Anterior cingulate cortex (tissue), 58 donors: ENCODE measurements at regions not wholly inside any gene's neighbourhood (a gene's known extent, or its start where the extent isn't known, plus 50 kb on each side); places are given as distances from the start of the nearest gene placed in this dataset.
A peak's percentile ranks its signal among the peaks of the same experiment; 100 is the strongest.

ENCODE experiments used
- DNase-seq, 58 donors: peaks; one replicate each; lab custom pipeline; 2025; lab: John Stamatoyannopoulos, UW

DNA sequence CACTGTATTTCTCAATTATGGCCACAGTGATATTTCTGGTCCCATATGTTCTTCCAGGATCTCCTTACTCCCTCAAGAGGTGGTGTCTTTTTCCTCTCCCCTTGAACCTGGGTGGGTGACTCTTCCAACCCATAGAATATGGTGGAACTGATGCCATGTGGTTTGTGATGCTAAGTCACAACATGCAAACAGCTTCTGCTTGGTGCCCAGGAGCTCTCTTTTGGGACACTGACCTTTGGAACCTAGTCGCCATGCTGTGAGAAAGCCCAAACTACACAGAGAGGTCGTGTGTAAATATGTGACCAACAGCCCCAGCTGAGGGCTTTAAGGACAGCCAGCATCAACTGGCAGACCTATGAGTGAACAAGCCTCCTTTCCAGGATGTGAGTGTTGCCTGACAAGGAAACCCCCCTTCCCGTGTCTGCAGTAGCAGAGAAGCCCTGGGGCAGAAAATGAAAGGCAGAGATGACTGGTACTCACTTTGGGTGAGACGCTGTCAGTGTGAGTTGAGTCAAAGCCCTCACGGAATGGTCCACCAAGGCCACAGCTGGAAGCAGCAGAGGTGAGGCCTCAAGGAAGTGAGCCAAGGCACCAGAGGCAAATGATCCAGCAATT, 223.4 kb downstream of the BCOR start:
- no peak for DNase-seq

DNA sequence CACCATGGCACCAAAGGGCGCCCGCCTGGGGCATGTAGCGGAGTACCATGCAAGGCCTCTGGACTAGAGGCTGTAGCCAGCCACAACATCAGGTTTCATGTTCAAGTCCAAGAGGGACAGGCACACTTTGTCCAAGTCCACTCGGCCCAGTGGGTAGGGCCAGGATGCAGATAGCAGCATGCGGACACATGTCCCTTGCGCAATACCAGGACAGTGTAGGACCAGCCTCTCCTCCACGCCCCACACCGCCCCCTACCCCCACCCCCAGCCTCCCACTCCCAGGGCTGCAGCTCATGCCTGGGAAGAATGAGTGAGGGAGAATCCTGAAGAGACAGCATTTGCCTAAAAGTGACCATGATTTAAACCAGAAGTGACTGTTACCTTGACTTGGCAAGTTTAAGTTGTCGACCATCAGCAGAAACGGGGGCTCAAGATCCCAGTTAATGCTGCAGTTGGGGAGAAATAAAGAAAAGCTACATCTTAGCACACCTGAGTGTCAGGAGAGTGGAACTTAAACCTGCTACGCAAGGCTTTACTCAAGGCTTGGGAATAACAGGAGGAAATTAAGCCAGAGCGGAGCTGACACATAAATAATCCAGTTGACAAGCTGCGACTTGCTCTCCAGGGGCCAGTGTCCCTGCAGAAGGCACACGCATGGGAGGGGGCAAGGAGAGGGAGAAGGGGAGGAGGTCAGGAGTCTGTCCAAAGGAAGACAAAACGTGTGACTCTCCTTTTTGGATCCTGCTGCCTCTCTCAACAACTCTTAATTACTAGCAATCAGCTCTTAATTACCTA, 221.7 kb downstream of the BCOR start:
- no peak for DNase-seq

DNA sequence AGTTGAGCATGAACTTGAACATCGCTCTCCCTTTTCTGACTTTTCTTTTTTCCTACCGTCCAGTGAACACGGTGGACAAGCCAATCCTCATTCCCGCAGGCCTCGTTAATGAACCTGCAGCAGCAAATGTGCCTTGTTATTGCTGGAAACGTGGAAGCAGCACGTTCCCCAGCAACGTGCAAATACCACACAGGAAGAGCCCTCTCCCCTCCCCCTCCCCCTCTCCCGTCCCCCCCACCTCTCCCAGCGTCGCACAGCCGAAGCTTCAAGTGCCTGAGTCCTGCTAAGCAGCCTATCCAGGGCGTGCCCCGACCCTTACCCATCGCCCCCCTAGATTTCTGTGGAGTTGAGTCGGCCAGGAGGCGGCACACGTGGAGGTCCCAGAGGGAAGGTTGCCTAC, 219.9 kb downstream of the BCOR start:
- no peak for DNase-seq

- DNase-seq = no peak
Observed at GRCh38 chrX:39883666-39884065, 214.1 kb downstream of the BCOR start.

- peak in 23 of 58 donors; percentile 1 to 37 (median 12) for DNase-seq
Observed at GRCh38 chrX:39886282-39886681, 211.5 kb downstream of the BCOR start.

DNA sequence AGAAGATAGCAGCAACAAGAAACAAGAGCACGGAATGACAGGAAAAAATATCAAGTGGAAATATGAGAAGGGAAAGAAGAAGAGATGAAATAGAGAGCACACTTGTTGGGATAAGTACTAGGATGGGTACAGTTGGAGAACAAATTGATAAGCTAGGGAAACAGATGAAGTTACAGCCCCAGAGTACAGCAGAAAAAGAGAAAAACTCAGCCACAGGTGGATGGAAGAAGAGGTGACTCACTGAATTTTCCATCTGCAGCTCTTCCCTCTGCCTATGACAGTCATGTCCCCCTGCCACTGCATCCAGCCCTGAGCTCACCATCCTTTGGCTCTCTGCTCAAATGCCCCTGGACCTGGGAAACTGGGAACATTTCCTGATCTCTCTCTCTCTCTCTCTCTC, 209.0 kb downstream of the BCOR start:
- no peak for DNase-seq

DNA sequence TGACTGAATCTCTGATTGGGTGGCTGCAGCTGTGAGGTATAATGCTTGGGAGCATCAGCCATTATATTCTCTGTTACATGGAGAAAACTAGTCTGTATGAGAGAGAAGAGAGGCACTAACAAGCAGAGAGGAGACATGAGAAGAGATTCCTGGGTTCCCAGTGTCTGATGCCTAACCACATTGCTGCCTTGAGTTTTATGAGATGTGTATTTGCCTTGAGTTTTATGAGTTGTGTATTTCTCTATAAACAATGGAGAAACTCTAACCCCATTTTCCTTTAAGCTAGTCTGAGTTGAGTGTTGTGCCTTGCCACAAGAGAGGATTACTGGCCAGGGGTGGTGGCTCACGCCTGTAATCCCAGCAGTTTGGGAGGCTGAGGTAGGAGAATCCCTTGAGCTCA, 208.1 kb downstream of the BCOR start:
- DNase-seq = no peak

DNA sequence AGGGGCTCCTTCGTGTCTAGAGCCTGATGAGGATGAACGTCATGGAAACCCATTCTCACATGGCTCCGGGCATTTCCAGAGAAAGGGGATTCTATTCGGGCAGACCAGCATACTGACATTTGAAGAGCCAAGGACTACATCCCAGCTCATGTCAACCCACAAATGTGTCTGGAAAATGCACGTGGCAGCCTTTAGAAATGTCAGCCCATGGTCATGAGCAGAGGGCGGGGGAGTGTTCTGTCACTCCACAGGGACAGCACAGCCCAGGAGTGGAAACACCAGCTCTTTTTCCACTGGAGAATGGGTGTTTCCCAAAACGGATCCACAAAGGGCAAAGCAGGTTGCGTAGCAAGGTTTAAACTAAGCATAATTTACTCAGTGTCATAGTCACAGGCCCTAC, 207.0 kb downstream of the BCOR start:
- DNase-seq = no peak

DNA sequence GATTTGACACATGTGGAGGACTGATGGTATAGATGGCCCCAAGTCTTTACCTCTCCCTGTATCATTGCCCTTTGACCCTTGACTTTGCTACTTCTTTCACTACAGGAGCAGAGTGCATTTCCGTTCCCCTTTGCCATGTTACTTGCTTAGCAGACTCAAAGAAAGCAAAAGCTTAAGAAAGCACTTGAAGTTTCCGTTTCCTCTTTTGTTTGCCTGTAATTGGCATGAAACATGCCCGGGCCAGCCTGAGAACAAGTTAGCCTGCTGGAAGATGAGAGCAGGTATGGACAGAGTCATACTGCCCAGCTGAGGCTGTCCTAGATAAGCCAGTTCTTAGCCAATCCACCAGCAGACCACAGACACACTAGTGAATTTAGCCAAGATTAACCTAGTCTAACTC, 206.0 kb downstream of the BCOR start:
- DNase-seq = no peak

DNA sequence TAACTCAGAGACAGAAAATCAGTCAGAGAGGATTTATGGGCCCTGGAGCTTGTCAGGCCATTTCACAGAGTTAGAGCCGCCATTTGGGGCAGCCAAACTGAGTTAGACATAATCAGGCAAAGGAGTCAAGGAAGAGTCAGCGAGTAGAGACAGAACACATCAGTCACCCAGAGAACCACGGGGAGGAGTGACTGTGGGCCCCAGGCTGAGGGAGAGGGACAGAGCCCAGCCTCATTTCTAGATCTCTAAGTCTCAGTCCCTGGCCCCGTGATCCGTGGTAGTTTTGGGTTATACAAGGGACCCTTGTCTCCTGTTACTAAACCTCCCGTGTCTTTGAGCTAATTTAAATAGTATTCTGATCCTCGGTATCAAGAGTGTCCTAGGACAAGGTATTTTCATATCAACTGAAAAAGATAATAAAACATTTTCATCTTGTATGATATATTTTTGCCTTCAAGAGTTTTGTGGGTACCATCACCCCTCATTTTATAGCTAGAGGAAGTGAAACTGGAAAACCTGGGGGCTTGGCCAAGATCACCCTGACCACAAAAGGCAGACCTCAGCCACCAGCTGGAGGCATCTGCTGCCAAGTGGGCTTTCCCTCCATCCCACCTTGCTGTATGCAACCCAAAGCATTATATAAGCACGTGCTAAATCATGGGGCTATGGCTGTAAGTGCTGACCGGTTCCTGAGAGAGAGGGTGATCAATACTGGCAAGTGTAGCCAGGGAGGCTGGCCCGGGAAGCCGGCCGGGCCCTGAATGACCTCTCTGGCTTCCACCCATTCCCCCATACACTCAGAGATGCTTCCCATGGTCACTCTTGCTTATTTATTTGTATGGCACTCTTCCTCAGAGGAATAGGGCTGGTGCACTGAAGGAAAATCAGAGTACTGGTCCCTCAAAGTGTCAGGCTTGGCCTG, 204.1 kb downstream of the BCOR start:
- DNase-seq = no peak

DNA sequence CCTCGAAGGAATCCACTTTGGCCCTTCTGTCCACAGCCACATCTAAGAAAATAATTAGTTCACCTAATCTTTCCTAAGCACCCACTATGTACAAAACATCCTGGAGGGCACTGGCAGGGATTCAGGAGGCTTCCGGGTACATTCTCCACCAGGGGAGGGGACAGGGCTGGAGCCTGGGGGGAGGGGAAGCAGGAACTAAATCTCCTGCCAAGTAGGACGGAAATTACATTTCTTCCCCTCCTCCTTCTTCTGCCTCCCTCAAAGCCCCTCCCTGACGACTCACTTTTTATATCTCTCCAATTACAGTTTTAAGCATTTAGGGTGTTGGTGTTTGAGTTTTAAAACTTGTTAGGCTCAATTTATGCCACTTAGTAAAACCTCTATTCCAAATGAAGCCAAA, 203.1 kb downstream of the BCOR start:
- no peak for DNase-seq

- no peak for DNase-seq
Observed at GRCh38 chrX:39895218-39896110, 202.3 kb downstream of the BCOR start.

DNA sequence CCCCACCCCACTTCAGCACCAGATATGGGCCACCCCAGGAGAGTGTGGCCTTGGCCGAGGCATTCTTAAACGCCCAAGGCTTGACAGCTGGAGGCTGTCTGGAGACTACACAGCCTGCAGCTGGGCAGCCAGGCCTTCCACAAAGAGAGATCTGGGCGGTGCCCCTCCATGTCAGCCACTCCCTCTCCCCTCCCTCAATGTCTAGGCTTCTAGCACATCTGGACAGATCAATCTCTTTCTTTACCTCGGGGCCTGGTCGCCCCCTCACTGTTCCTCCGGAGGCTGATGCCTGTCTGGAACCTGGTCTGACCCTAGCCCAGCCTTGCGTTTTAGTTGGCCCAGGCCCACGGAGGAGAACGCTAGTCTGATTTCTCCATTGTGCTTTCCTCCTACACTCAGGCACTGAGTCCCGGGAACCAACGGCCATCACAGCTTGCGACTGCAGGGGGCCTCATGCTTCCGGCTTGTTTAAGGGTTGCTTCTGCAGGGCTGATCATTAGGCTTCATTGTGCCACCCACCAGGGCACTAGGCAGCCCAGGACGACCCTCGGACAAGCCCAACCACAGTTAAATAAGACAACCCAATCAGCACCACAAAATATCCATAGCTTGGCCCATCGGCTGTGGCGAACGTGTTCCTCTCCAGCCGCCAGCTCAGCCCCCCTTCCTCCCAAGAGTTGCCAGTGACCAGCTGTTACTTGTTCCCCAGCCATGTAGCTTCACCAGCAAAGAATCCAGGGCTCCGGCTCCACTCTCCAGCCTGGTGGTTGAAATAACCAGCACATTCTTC, 200.6 kb downstream of the BCOR start:
- DNase-seq = peak in 2 of 58 donors; percentile 0 to 1

GRCh38 chrX:39897741-39898097, 200.0 kb downstream of the BCOR start:
- DNase-seq = no peak

DNA sequence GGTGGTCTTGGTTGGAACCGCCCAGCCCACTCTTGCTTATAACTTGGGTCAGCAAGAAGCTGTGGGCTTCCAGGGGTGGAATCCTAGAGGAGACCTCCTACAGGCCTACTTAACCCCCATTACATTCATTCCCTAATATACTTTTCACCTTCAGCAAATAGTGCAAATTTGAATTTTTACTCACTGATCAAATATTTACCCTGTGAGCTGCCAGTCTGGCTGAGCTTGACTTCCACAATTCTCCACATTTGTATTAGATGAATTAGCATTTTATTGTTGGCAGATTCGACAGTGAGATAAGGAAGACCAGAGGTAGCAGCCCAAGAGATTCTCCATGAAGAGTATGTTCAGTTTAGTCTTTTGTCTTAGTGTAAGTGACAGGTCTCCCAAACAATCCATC, 199.6 kb downstream of the BCOR start:
- no peak for DNase-seq

DNA sequence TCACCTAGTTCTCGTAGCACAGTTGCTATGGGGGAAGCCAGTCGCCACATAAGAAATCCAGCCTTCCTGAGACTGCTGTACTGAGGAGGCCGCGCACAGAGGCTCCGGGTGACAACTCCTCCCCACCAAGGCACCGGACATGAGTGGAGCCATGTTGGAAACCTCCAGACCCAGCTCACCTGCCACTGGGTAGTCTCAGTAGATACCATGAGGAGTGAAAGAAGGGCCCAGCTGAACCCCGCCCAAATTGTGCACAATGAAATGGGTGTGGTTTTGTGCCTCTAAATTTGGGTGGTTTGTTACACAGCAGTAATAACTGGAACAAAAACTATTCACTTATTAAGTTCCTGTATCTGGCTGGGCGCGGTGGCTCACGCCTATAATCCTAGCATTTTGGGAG, 198.7 kb downstream of the BCOR start:
- no peak for DNase-seq

- DNase-seq = peak in 1 of 58 donors; percentile 13
Observed at GRCh38 chrX:39899856-39900776, 197.6 kb downstream of the BCOR start.

- peak in 1 of 58 donors; percentile 6 for DNase-seq
Observed at GRCh38 chrX:39900777-39901170, 197.0 kb downstream of the BCOR start.
